Esophagus muscularis mucosa (tissue), 4 donors: ENCODE measurements at regions not wholly inside any gene's neighbourhood (a gene's known extent, or its start where the extent isn't known, plus 50 kb on each side); places are given as distances from the start of the nearest gene placed in this dataset.

Experiments used
- CTCF ChIP-seq, 3 experiments: fragments of 200-600 bp in 2 of 3; fragments of 450-650 bp in 1 of 3; sonication (generic) in 2 of 3; IDR thresholded peaks; one replicate each; pipeline ENCODE4 v1.5.1; 2017 to 2019; ENCODE audit warnings: antibody characterized with exemption in 3 of 3, mild to moderate bottlenecking in 2 of 3, moderate library complexity in 1 of 3
- EP300 ChIP-seq: sonication (generic); formaldehyde crosslinking; IDR thresholded peaks from one replicate; pipeline ENCODE4 v1.6.1; 2017; ENCODE audit warnings: antibody characterized with exemption
- POLR2A ChIP-seq: fragments of 450-650 bp; IDR thresholded peaks from one replicate; pipeline ENCODE4 v1.6.1; 2017; ENCODE audit warnings: antibody characterized with exemption, moderate library complexity, mild to moderate bottlenecking, low read depth
- POLR2AphosphoS5 ChIP-seq, 2 donors: sonication (generic); formaldehyde crosslinking; IDR thresholded peaks; one replicate each; pipeline ENCODE4 v1.6.1; 2017; ENCODE audit warnings: antibody characterized with exemption in 2 of 2

GRCh38 chr3:124288996-124289395 lies 297.1 kb upstream of the ROPN1 start:
- no peak for TF ChIP-seq POLR2A
- no peak for TF ChIP-seq CTCF (IDR thresholded peaks at IDR 0.05)
- no peak for TF ChIP-seq EP300
- no peak for TF ChIP-seq POLR2AphosphoS5 (IDR thresholded peaks at IDR 0.05)
